ENCODE measurements at regions not wholly inside any gene's neighbourhood (a gene's known extent, or its start where the extent isn't known, plus 50 kb on each side); places are given as distances from the start of the nearest gene placed in this dataset.

DNA sequence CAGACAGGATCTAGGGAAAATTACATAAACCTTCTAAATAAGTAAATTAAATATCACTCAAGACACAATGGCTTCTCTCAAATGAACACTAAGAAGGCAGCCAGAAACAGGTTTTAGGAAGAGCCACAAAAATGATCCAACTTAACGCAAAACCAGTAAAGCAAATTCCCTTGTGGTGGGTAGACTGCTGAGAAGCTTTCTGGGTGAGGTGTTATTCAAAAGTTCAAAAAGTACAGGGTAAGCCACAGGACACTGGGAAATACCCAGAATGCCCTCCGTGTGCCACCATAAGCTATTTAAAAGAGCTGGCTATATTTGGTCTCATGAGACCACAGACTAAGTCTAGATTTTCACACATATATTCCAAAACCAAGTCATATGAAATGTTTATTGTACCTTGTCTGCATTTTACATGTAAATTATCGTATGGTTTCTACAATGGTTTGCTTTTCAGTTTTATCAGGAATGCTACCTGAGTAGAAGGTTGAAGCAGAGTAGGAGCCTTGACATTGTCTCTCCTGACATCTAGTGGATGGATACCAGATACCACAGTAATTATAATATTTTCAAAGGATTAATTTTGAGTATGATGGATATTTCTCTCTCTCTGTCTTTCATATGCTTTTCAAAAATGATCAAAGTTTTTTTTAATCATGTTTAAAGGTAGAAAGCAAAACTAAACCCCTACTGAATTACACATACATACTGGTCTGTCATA is 109.3 kb upstream of the KLHL13 start (continued):
- TF ChIP-seq, protein P1, sequence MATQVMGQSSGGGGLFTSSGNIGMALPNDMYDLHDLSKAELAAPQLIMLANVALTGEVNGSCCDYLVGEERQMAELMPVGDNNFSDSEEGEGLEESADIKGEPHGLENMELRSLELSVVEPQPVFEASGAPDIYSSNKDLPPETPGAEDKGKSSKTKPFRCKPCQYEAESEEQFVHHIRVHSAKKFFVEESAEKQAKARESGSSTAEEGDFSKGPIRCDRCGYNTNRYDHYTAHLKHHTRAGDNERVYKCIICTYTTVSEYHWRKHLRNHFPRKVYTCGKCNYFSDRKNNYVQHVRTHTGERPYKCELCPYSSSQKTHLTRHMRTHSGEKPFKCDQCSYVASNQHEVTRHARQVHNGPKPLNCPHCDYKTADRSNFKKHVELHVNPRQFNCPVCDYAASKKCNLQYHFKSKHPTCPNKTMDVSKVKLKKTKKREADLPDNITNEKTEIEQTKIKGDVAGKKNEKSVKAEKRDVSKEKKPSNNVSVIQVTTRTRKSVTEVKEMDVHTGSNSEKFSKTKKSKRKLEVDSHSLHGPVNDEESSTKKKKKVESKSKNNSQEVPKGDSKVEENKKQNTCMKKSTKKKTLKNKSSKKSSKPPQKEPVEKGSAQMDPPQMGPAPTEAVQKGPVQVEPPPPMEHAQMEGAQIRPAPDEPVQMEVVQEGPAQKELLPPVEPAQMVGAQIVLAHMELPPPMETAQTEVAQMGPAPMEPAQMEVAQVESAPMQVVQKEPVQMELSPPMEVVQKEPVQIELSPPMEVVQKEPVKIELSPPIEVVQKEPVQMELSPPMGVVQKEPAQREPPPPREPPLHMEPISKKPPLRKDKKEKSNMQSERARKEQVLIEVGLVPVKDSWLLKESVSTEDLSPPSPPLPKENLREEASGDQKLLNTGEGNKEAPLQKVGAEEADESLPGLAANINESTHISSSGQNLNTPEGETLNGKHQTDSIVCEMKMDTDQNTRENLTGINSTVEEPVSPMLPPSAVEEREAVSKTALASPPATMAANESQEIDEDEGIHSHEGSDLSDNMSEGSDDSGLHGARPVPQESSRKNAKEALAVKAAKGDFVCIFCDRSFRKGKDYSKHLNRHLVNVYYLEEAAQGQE (IDR thresholded peaks at IDR 0.05; ENCODE audit: borderline replicate concordance) = peak; percentile 22; the same call in 1 of the 2 replicates
- TF ChIP-seq, protein P1 (CRISPR knock-in tag; IDR thresholded peaks at IDR 0.05; ENCODE audit: low read depth) = no peak
- TF ChIP-seq ESRRA (IDR thresholded peaks at IDR 0.05; ENCODE audit: borderline replicate concordance, low read depth) (no peak), ZFX (CRISPR knock-in tag; IDR thresholded peaks at IDR 0.05) (no peak), DMBX1 (CRISPR knock-in tag; IDR thresholded peaks at IDR 0.05; ENCODE audit: borderline replicate concordance) (no peak)
- TF ChIP-seq, protein P2, sequence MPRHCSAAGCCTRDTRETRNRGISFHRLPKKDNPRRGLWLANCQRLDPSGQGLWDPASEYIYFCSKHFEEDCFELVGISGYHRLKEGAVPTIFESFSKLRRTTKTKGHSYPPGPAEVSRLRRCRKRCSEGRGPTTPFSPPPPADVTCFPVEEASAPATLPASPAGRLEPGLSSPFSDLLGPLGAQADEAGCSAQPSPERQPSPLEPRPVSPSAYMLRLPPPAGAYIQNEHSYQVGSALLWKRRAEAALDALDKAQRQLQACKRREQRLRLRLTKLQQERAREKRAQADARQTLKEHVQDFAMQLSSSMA (CRISPR knock-in tag; IDR thresholded peaks at IDR 0.05) = no peak
